ENCODE measurements at regions not wholly inside any gene's neighbourhood (a gene's known extent, or its start where the extent isn't known, plus 50 kb on each side); places are given as distances from the start of the nearest gene placed in this dataset.

DNA sequence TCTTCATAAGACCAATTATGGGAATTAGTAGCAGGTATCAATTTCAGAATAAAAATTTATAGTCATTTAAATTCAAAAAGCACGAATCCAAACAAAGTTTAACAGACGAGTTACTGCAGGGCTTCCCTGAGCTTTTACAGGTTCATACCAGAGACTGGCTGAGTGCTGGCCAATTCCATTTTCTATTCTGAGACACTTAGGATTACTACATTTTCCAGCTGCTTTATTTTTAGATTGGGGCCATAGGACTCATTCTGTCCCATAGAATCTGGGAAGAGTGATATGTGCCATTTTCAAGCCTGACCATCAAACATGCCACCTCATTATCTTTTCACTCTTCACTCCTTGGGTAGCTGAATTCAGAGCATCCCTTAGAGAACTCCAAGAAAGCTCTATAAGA lies 410.7 kb downstream of the DNAH5 start:
- Mint-ChIP-seq H3K27me3 (ENCODE audit: low read depth) (no peaks in the 10 kb centered on the region), H3K27ac (no peak overlapping the region), H3K4me1 (ENCODE audit: low read depth) (no peaks in the 10 kb centered on the region), H3K4me3 (no peak overlapping the region), H3K36me3 (ENCODE audit: low read depth) (no peaks in the 10 kb centered on the region), H3K9me3 (peaks cover 3% of the 10 kb centered on the region)

- Mint-ChIP-seq H3K9me3 (no peaks in the 10 kb centered on the region), H3K36me3 (ENCODE audit: low read depth) (no peaks in the 10 kb centered on the region), H3K4me3 (no peak overlapping the region), H3K4me1 (ENCODE audit: low read depth) (no peaks in the 10 kb centered on the region), H3K27me3 (ENCODE audit: low read depth) (no peaks in the 10 kb centered on the region), H3K27ac (no peak overlapping the region)
Observed at GRCh38 chr5:13529300-13529699, 415.2 kb downstream of the DNAH5 start.

DNA sequence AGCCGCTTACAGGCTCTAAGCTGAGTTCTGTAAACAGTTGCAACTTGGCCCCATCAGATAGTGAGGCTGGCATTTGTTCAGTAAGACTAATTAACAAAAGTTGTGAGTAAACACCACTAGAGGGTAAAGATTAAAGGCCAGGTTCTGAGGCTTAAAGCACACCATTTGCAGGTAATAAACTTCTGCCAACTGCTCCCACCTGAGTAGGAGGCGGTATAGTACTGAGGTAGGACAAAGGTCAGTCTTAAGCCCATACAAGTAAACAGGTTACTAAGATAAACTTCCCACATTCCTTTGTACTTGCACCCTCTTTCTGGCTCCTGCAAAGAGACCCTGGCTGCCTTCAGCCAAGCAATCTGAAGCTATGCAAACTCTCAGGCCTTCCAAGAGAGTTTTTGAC lies 419.6 kb downstream of the DNAH5 start:
- Mint-ChIP-seq H3K27me3 (ENCODE audit: low read depth) (no peaks in the 10 kb centered on the region), H3K4me3 (no peak overlapping the region), H3K27ac (no peak overlapping the region), H3K9me3 (peaks cover 4% of the 10 kb centered on the region), H3K4me1 (ENCODE audit: low read depth) (no peaks in the 10 kb centered on the region), H3K36me3 (ENCODE audit: low read depth) (no peaks in the 10 kb centered on the region)

- Mint-ChIP-seq H3K9me3 (peaks cover 7% of the 10 kb centered on the region), H3K4me3 (no peak overlapping the region), H3K27me3 (ENCODE audit: low read depth) (no peaks in the 10 kb centered on the region), H3K4me1 (ENCODE audit: low read depth) (no peaks in the 10 kb centered on the region), H3K27ac (no peak overlapping the region), H3K36me3 (ENCODE audit: low read depth) (no peaks in the 10 kb centered on the region)
Observed at GRCh38 chr5:13519131-13519530, 425.4 kb downstream of the DNAH5 start.

- Mint-ChIP-seq H3K36me3 (ENCODE audit: low read depth) (no peaks in the 10 kb centered on the region), H3K4me1 (ENCODE audit: low read depth) (no peaks in the 10 kb centered on the region), H3K4me3 (no peak overlapping the region), H3K9me3 (peaks cover 9% of the 10 kb centered on the region), H3K27me3 (ENCODE audit: low read depth) (no peaks in the 10 kb centered on the region), H3K27ac (no peak overlapping the region)
Observed at GRCh38 chr5:13516195-13516594, 428.3 kb downstream of the DNAH5 start.

DNA sequence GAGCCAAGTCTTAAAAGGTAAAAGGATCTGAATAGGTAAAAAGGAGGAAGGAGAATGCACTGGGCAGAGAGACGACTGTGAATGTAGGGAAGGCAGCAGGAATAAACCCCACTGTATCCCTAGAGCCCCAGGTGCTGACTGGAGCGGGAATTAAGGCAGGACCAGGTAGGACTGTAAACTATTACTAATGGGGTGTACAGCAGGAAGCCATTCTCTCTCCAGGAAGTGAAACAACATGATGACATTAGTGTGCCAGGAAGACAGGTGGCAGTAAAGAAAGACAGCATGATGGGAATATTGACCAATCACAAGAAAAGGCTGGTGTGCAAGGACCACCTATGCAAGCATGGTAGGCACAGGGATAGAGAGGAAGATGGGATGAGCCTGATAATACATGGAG lies 433.0 kb downstream of the DNAH5 start:
- Mint-ChIP-seq H3K9me3 (peaks cover 6% of the 10 kb centered on the region), H3K4me3 (no peak overlapping the region), H3K27me3 (ENCODE audit: low read depth) (no peaks in the 10 kb centered on the region), H3K27ac (no peak overlapping the region), H3K4me1 (ENCODE audit: low read depth) (no peaks in the 10 kb centered on the region), H3K36me3 (ENCODE audit: low read depth) (no peaks in the 10 kb centered on the region)

DNA sequence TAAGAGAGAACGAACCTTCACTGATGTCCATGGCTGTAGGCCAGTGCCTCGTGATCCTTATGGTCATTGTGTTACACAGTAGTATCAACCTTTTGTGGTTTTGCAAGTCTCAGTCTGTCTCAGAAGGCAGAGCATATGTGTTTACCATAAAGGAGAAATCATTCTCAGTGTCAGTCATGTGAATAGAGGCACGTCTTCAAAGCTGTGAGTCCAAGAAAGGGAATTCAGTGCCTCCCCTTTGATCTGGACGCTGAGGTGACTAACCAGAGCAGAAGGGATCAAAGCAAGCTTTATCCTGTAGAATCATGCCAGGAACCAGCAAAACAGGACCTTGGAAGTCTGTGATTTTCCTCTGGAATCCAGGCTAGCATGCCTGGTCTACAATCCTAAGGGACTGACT lies 433.9 kb downstream of the DNAH5 start:
- Mint-ChIP-seq H3K4me1 (ENCODE audit: low read depth) (no peaks in the 10 kb centered on the region), H3K36me3 (ENCODE audit: low read depth) (no peaks in the 10 kb centered on the region), H3K27ac (no peak overlapping the region), H3K27me3 (ENCODE audit: low read depth) (no peaks in the 10 kb centered on the region), H3K4me3 (no peak overlapping the region), H3K9me3 (peaks cover 6% of the 10 kb centered on the region)

DNA sequence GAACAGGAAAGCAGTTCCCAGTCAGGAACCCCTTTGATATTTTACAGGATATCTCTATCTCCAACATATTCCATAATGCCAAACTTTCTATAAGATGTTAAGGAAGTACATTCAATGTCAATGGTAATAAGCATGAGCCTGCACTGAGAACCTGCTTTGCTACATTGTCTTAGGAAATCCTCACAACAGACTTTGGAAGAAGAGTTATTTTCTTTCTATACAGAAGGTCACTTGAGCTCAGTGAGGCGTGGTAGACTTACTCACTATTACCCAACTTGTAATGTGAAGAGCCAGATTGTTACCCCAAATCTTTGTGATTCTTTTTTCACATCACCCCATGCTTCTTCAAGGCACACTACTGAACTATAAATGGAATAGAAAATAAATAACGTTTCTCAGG lies 435.9 kb downstream of the DNAH5 start:
- H3K36me3 Mint-ChIP-seq (ENCODE audit: low read depth), result no peaks in the 10 kb centered on the region
- H3K27ac Mint-ChIP-seq, result no peak overlapping the region
- H3K4me3 Mint-ChIP-seq, result no peak overlapping the region
- H3K27me3 Mint-ChIP-seq (ENCODE audit: low read depth), result no peaks in the 10 kb centered on the region
- peaks cover 2% of the 10 kb centered on the region for H3K9me3 Mint-ChIP-seq
- no peaks in the 10 kb centered on the region for H3K4me1 Mint-ChIP-seq (ENCODE audit: low read depth)

DNA sequence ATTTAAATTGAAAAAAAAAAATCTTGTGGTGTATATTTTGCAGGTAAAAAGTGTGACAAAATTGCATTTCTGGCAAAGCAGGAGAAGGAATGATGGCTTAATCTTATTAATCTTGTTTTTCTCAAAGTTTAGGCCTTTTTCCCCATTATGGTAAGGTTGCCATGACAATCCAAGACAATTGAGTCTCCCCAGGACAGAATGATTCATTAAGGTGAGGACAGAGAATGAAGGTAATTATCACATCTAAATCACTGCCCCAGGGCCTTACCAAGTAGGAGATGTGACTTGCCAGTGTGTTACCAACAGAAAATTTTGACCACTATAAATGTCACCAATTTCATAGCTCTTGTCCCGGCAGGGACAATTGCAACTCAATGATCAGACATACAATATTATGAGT lies 439.2 kb downstream of the DNAH5 start:
- Mint-ChIP-seq H3K27me3 (ENCODE audit: low read depth) (no peaks in the 10 kb centered on the region), H3K4me1 (ENCODE audit: low read depth) (no peaks in the 10 kb centered on the region), H3K27ac (no peak overlapping the region), H3K9me3 (no peaks in the 10 kb centered on the region), H3K36me3 (ENCODE audit: low read depth) (no peaks in the 10 kb centered on the region), H3K4me3 (no peak overlapping the region)

DNA sequence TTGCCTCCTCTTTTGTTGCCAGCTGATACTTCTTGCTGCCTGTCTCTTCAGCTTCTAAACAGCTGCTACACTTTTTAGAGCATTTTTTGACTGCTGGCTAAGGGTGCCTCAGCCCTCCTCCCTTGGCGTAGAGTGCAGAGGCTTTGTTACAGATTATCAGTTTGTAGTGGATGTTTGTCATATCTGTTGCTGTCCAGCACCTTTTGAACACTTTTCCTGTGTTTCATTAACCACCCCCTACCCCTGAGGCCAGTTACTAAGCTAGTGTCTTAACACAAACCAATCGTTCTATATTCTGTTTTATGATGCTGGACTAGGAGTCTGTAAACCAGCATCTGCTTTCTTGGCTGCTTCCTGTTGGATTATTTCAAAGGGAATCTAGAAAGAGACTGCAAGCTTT lies 441.5 kb downstream of the DNAH5 start:
- Mint-ChIP-seq H3K27me3 (ENCODE audit: low read depth) (no peaks in the 10 kb centered on the region), H3K36me3 (ENCODE audit: low read depth) (no peaks in the 10 kb centered on the region), H3K4me1 (ENCODE audit: low read depth) (no peaks in the 10 kb centered on the region), H3K4me3 (no peak overlapping the region), H3K27ac (no peak overlapping the region), H3K9me3 (peaks cover 5% of the 10 kb centered on the region)

DNA sequence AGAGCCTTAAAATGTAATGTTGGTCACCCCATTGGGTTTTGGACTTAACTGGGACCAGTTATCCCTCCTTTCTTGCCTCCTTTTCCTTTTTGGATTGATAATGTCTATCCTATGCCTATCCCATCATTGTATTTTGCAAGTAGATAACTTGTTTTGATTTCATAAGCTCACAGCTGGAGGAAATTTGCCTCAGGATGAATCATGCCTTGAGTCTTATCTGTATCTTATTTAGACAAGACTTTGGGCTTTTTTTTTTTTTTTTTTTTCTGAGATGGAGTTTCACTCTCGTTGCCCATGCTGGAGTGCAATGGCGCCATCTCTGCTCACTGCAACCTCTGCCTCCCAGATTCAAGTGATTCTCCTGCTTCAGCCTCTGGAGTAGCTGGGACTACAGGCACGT lies 443.3 kb downstream of the DNAH5 start:
- Mint-ChIP-seq H3K36me3 (ENCODE audit: low read depth) (no peaks in the 10 kb centered on the region), H3K4me3 (no peak overlapping the region), H3K9me3 (peaks cover 9% of the 10 kb centered on the region), H3K4me1 (ENCODE audit: low read depth) (no peaks in the 10 kb centered on the region), H3K27ac (no peak overlapping the region), H3K27me3 (ENCODE audit: low read depth) (no peaks in the 10 kb centered on the region)

DNA sequence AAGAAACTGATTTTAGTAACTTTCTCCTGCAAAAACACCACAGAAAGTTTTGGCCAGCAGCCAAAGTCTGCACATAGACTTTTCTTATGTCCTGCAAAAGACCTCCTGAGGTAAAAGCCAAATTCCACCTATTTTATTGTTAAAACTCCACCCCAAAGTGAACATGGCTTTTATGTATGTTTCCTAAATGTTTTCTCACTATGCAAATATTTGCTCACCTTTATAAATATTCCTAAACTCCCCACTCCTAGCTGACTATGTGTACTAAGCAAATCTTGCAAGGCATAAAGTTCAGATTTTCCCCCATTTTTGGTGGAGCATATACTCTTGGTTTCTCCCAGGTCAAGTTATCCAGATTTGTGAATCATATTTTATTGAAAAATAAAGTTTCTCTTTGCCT lies 446.2 kb downstream of the DNAH5 start:
- H3K9me3 Mint-ChIP-seq, result peaks cover 9% of the 10 kb centered on the region
- no peak overlapping the region for H3K4me3 Mint-ChIP-seq
- no peak overlapping the region for H3K27ac Mint-ChIP-seq
- H3K4me1 Mint-ChIP-seq (ENCODE audit: low read depth), result no peaks in the 10 kb centered on the region
- H3K27me3 Mint-ChIP-seq (ENCODE audit: low read depth), result no peaks in the 10 kb centered on the region
- H3K36me3 Mint-ChIP-seq (ENCODE audit: low read depth), result no peaks in the 10 kb centered on the region

DNA sequence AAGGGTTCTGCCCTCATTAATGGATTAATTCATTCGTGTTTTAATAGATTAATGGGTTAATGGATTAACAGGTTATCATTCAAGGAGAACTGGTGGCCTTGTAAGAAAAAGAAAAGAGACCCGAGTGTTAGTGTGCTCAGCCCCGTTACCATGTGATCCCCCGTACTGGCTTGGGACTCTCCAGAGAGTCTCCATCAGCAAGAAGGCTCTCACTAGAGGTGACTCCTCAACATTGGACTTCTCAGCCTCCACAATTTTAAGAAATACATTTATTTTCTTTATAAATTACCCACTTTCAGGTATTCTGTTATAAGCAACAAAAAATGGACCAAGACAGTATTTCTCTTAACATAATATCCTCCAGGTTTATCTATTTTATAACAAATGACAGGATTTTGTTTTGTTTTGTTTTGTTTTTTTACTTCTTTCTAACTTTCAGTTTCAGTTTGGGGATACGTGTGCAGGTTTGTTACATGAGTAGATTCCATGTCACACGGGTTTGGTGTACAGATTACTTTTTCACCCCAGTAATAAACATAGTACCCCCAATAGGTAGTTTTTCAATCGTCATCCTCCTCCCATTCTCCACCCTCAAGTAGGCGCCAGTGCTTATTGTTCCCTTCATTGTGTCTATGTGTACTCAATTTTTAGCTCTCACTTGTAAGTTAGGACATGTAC lies 456.1 kb downstream of the DNAH5 start:
- Mint-ChIP-seq H3K4me3 (no peak overlapping the region), H3K36me3 (ENCODE audit: low read depth) (no peaks in the 10 kb centered on the region), H3K9me3 (no peaks in the 10 kb centered on the region), H3K4me1 (ENCODE audit: low read depth) (peaks cover 3% of the 10 kb centered on the region), H3K27me3 (ENCODE audit: low read depth) (no peaks in the 10 kb centered on the region), H3K27ac (no peak overlapping the region)

- Mint-ChIP-seq H3K27me3 (ENCODE audit: low read depth) (no peaks in the 10 kb centered on the region), H3K4me3 (no peak overlapping the region), H3K27ac (no peak overlapping the region), H3K9me3 (no peaks in the 10 kb centered on the region), H3K4me1 (ENCODE audit: low read depth) (no peaks in the 10 kb centered on the region), H3K36me3 (ENCODE audit: low read depth) (no peaks in the 10 kb centered on the region)
Observed at GRCh38 chr5:13480834-13481233, 463.7 kb downstream of the DNAH5 start.

GRCh38 chr5:13478831-13479465 lies 465.5 kb downstream of the DNAH5 start:
- Mint-ChIP-seq H3K27me3 (ENCODE audit: low read depth) (no peaks in the 10 kb centered on the region), H3K4me1 (ENCODE audit: low read depth) (no peaks in the 10 kb centered on the region), H3K36me3 (ENCODE audit: low read depth) (no peaks in the 10 kb centered on the region), H3K27ac (no peak overlapping the region), H3K9me3 (no peaks in the 10 kb centered on the region), H3K4me3 (no peak overlapping the region)
